ENCODE measurements at regions not wholly inside any gene's neighbourhood (a gene's known extent, or its start where the extent isn't known, plus 50 kb on each side); places are given as distances from the start of the nearest gene placed in this dataset.

- intact Hi-C loops (cut with DNase I; ENCODE audit: low total_unique reads) = no loop called here
- Histone ChIP-seq H3K27ac (no peak overlapping the region), H3K4me1 (peaks cover 0 to 4% (median 2%) of the 10 kb centered on the region in 4 donors), H3K27me3 (peaks cover 0 to 17% (median 0%) of the 10 kb centered on the region in 3 donors), H3K9me3 (no peaks in the 10 kb centered on the region), H3K4me3 (no peak overlapping the region), H3K36me3 (no peaks in the 10 kb centered on the region)
- DNase-seq = peak; percentile 9 to 26
- WGBS, 5 donors = 34 to 68% (median 48%) methylated on average over 1 of the region's 1 CpG
- no peak for TF ChIP-seq CTCF (IDR thresholded peaks at IDR 0.05)
- TF ChIP-seq POLR2A (IDR thresholded peaks at IDR 0.05) = no peak
- peak in 2 of 3 donors; percentile 52 to 67 for TF ChIP-seq POLR2AphosphoS5 (IDR thresholded peaks at IDR 0.05)
Observed at GRCh38 chr4:42824278-42824977, 68.1 kb upstream of the GRXCR1 start.

- no peak overlapping the region for H3K4me3 ChIP-seq
- no peak for DNase-seq
- H3K4me1 ChIP-seq = peaks cover 0 to 9% (median 6%) of the 10 kb centered on the region in 4 donors
Observed at GRCh38 chr4:42821230-42821629, 71.3 kb upstream of the GRXCR1 start.

GRCh38 chr4:42819863-42820514 lies 72.5 kb upstream of the GRXCR1 start:
- no peak overlapping the region for H3K4me3 ChIP-seq
- H3K27me3 ChIP-seq = peaks cover 0 to 7% (median 0%) of the 10 kb centered on the region in 3 donors
- no peaks in the 10 kb centered on the region for H3K9me3 ChIP-seq
- WGBS, 5 donors = 34 to 62% (median 52%) methylated on average over 2 of the region's 2 CpGs
- no peak for DNase-seq
- TF ChIP-seq EP300 (IDR thresholded peaks at IDR 0.05) (no peak), POLR2AphosphoS5 (IDR thresholded peaks at IDR 0.05) (no peak), POLR2A (IDR thresholded peaks at IDR 0.05) (no peak), CTCF (IDR thresholded peaks at IDR 0.05) (no peak)
- H3K27ac ChIP-seq = no peak overlapping the region
- peaks cover 0 to 11% (median 7%) of the 10 kb centered on the region in 4 donors for H3K4me1 ChIP-seq
- H3K36me3 ChIP-seq = no peaks in the 10 kb centered on the region
- intact Hi-C loops (cut with DNase I; ENCODE audit: low total_unique reads) = no loop called here

More at GRCh38 chr4:42821230-42821629, 71.3 kb upstream of the GRXCR1 start:
- TF ChIP-seq POLR2AphosphoS5 (IDR thresholded peaks at IDR 0.05) (no peak), POLR2A (IDR thresholded peaks at IDR 0.05) (no peak), CTCF (IDR thresholded peaks at IDR 0.05) (no peak), EP300 (IDR thresholded peaks at IDR 0.05) (no peak)
- Histone ChIP-seq H3K36me3 (no peaks in the 10 kb centered on the region), H3K27me3 (peaks cover 0 to 8% (median 0%) of the 10 kb centered on the region in 3 donors), H3K9me3 (no peaks in the 10 kb centered on the region), H3K27ac (no peak overlapping the region)
- intact Hi-C loops (cut with DNase I; ENCODE audit: low total_unique reads) = no loop called here

GRCh38 chr4:42817913-42818312 lies 74.6 kb upstream of the GRXCR1 start:
- Histone ChIP-seq H3K27ac (no peak overlapping the region), H3K4me3 (no peak overlapping the region), H3K9me3 (no peaks in the 10 kb centered on the region), H3K36me3 (no peaks in the 10 kb centered on the region), H3K4me1 (peaks cover 0 to 10% (median 6%) of the 10 kb centered on the region in 4 donors), H3K27me3 (peaks cover 0 to 7% (median 0%) of the 10 kb centered on the region in 3 donors)
- intact Hi-C loops (cut with DNase I; ENCODE audit: low total_unique reads) = no loop called here
- no peak for DNase-seq
- TF ChIP-seq POLR2AphosphoS5 (IDR thresholded peaks at IDR 0.05) (no peak), POLR2A (IDR thresholded peaks at IDR 0.05) (no peak), CTCF (IDR thresholded peaks at IDR 0.05) (no peak), EP300 (IDR thresholded peaks at IDR 0.05) (no peak)
